ENCODE measurements at regions not wholly inside any gene's neighbourhood (a gene's known extent, or its start where the extent isn't known, plus 50 kb on each side); places are given as distances from the start of the nearest gene placed in this dataset.
"Not testable (repeated sequence)": the region's sequence is repeated elsewhere in the genome, so short reads cannot be mapped to it uniquely, and the experiment has no call there.

- DNase-seq (ENCODE audit: low spot score): no peak
- no peaks in the 10 kb centered on the region for H3K36me3 ChIP-seq
- WGBS: 79% methylated on average over 3 of the region's 3 CpGs
- H3K9me3 ChIP-seq: no peaks in the 10 kb centered on the region
- H3K27ac ChIP-seq: no peak overlapping the region
- H3K4me1 ChIP-seq (replicated peaks): no peaks in the 10 kb centered on the region
- no peaks in the 10 kb centered on the region for H3K27me3 ChIP-seq (replicated peaks; ENCODE audit: insufficient read depth)
- no peak overlapping the region for H3K4me3 ChIP-seq
- TF ChIP-seq POLR2A (IDR thresholded peaks at IDR 0.05): no peak
- TF ChIP-seq CTCF (IDR thresholded peaks at IDR 0.05): no peak
- TF ChIP-seq POLR2AphosphoS5 (IDR thresholded peaks at IDR 0.05): no peak
- intact Hi-C loops (cut with DNase I): no loop called here
Measured at GRCh38 chr5:112049738-112050137, 292.7 kb upstream of the NREP start.

GRCh38 chr5:112036206-112036605 is 279.2 kb upstream of the NREP start:
- Histone ChIP-seq H3K27me3 (replicated peaks; ENCODE audit: insufficient read depth) (no peaks in the 10 kb centered on the region), H3K9me3 (no peaks in the 10 kb centered on the region), H3K4me3 (no peak overlapping the region), H3K27ac (no peak overlapping the region), H3K4me1 (replicated peaks) (no peaks in the 10 kb centered on the region), H3K36me3 (no peaks in the 10 kb centered on the region)
- no peak for DNase-seq (ENCODE audit: low spot score)
- intact Hi-C loops (cut with DNase I): no loop called here
- no peak for TF ChIP-seq CTCF (IDR thresholded peaks at IDR 0.05)
- no peak for TF ChIP-seq POLR2AphosphoS5 (IDR thresholded peaks at IDR 0.05)
- no peak for TF ChIP-seq POLR2A (IDR thresholded peaks at IDR 0.05)
- 74% methylated on average over 5 of the region's 5 CpGs for WGBS

GRCh38 chr5:112034421-112034979 is 277.5 kb upstream of the NREP start:
- intact Hi-C loops (cut with DNase I): no loop called here
- Histone ChIP-seq H3K36me3 (no peaks in the 10 kb centered on the region), H3K4me3 (no peak overlapping the region), H3K4me1 (replicated peaks) (no peaks in the 10 kb centered on the region), H3K9me3 (no peaks in the 10 kb centered on the region), H3K27ac (no peak overlapping the region), H3K27me3 (replicated peaks; ENCODE audit: insufficient read depth) (no peaks in the 10 kb centered on the region)
- no peak for TF ChIP-seq CTCF (IDR thresholded peaks at IDR 0.05)
- TF ChIP-seq POLR2A (IDR thresholded peaks at IDR 0.05): no peak
- TF ChIP-seq POLR2AphosphoS5 (IDR thresholded peaks at IDR 0.05): no peak
- DNase-seq (ENCODE audit: low spot score): no peak

GRCh38 chr5:112026879-112027278 is 269.9 kb upstream of the NREP start:
- H3K4me1 ChIP-seq (replicated peaks); H3K36me3 ChIP-seq; H3K9me3 ChIP-seq; DNase-seq (ENCODE audit: low spot score); H3K27me3 ChIP-seq (replicated peaks; ENCODE audit: insufficient read depth); H3K4me3 ChIP-seq; H3K27ac ChIP-seq: not testable (repeated sequence)
- 79% methylated on average over 3 of the region's 3 CpGs for WGBS
- intact Hi-C loops (cut with DNase I): loop anchor here (5.0 kb wide), 1 partner anchor 255 kb away; no protein-coding TSS in a partner anchor

- no peak for DNase-seq (ENCODE audit: low spot score)
- Histone ChIP-seq H3K27me3 (replicated peaks; ENCODE audit: insufficient read depth) (no peaks in the 10 kb centered on the region), H3K4me3 (no peak overlapping the region), H3K9me3 (no peaks in the 10 kb centered on the region), H3K27ac (no peak overlapping the region), H3K36me3 (no peaks in the 10 kb centered on the region), H3K4me1 (replicated peaks) (no peaks in the 10 kb centered on the region)
- WGBS: 28% methylated on average over 1 of the region's 1 CpG
- no peak for TF ChIP-seq POLR2A (IDR thresholded peaks at IDR 0.05)
- TF ChIP-seq CTCF (IDR thresholded peaks at IDR 0.05): no peak
- no peak for TF ChIP-seq POLR2AphosphoS5 (IDR thresholded peaks at IDR 0.05)
- intact Hi-C loops (cut with DNase I): loop anchor here (5.0 kb wide), 1 partner anchor 253 kb away; no protein-coding TSS in a partner anchor
Measured at GRCh38 chr5:112025757-112026156, 268.8 kb upstream of the NREP start.

Measured in prostate gland (tissue), 2 donors.